ENCODE measurements at regions not wholly inside any gene's neighbourhood (a gene's known extent, or its start where the extent isn't known, plus 50 kb on each side); places are given as distances from the start of the nearest gene placed in this dataset.

- Histone ChIP-seq H3K4me3 (ENCODE audit: insufficient read length, low read depth) (no peak overlapping the region), H3K9me3 (ENCODE audit: insufficient read depth, low read length) (peaks cover 33% of the 10 kb centered on the region), H3K36me3 (ENCODE audit: insufficient read depth, insufficient read length, low read length) (no peaks in the 10 kb centered on the region), H3K9ac (ENCODE audit: insufficient read length, low read depth) (no peak overlapping the region), H3K4me1 (ENCODE audit: insufficient read depth, insufficient read length) (peaks cover 3% of the 10 kb centered on the region), H3K27me3 (ENCODE audit: insufficient read depth, insufficient read length) (no peaks in the 10 kb centered on the region)
- DNase-seq (ENCODE audit: low read depth, low spot score), result no peak
- TF ChIP-seq ZNF274 (IDR thresholded peaks at IDR 0.05; ENCODE audit: low read depth, low read length) (no peak), YY1 (IDR thresholded peaks at IDR 0.05; ENCODE audit: insufficient read depth, insufficient read length) (no peak), SUZ12 (IDR thresholded peaks at IDR 0.05; ENCODE audit: extremely low read depth, insufficient read depth, insufficient read length) (no peak)
Measured at GRCh38 chr19:28989739-28990138, 223.2 kb downstream of the UQCRFS1 start.

- no peaks in the 10 kb centered on the region for H3K27me3 ChIP-seq (ENCODE audit: insufficient read depth, insufficient read length)
- H3K4me1 ChIP-seq (ENCODE audit: insufficient read depth, insufficient read length), result peaks cover 3% of the 10 kb centered on the region
- H3K9me3 ChIP-seq (ENCODE audit: insufficient read depth, low read length), result peaks cover 16% of the 10 kb centered on the region
- no peak for DNase-seq (ENCODE audit: low read depth, low spot score)
- no peak overlapping the region for H3K9ac ChIP-seq (ENCODE audit: insufficient read length, low read depth)
- H3K4me3 ChIP-seq (ENCODE audit: insufficient read length, low read depth), result no peak overlapping the region
- no peak for TF ChIP-seq ZNF274 (IDR thresholded peaks at IDR 0.05; ENCODE audit: low read depth, low read length)
- no peak for TF ChIP-seq YY1 (IDR thresholded peaks at IDR 0.05; ENCODE audit: insufficient read depth, insufficient read length)
- TF ChIP-seq SUZ12 (IDR thresholded peaks at IDR 0.05; ENCODE audit: extremely low read depth, insufficient read depth, insufficient read length), result no peak
- no peaks in the 10 kb centered on the region for H3K36me3 ChIP-seq (ENCODE audit: insufficient read depth, insufficient read length, low read length)
Measured at GRCh38 chr19:28988066-28988465, 224.9 kb downstream of the UQCRFS1 start.

- Histone ChIP-seq H3K4me3 (ENCODE audit: insufficient read length, low read depth) (no peak overlapping the region), H3K27me3 (ENCODE audit: insufficient read depth, insufficient read length) (no peaks in the 10 kb centered on the region), H3K4me1 (ENCODE audit: insufficient read depth, insufficient read length) (peaks cover 3% of the 10 kb centered on the region), H3K9ac (ENCODE audit: insufficient read length, low read depth) (no peak overlapping the region), H3K9me3 (ENCODE audit: insufficient read depth, low read length) (peaks cover 7% of the 10 kb centered on the region; the same call in 1 of the 2 replicates), H3K36me3 (ENCODE audit: insufficient read depth, insufficient read length, low read length) (no peaks in the 10 kb centered on the region)
- TF ChIP-seq SUZ12 (IDR thresholded peaks at IDR 0.05; ENCODE audit: extremely low read depth, insufficient read depth, insufficient read length), result no peak
- no peak for TF ChIP-seq ZNF274 (IDR thresholded peaks at IDR 0.05; ENCODE audit: low read depth, low read length)
- DNase-seq (ENCODE audit: low read depth, low spot score), result no peak
Measured at GRCh38 chr19:28987177-28987576, 225.8 kb downstream of the UQCRFS1 start.

- Histone ChIP-seq H3K27me3 (ENCODE audit: insufficient read depth, insufficient read length) (peaks cover 3% of the 10 kb centered on the region), H3K36me3 (ENCODE audit: insufficient read depth, insufficient read length, low read length) (no peaks in the 10 kb centered on the region), H3K9ac (ENCODE audit: insufficient read length, low read depth) (no peak overlapping the region), H3K4me1 (ENCODE audit: insufficient read depth, insufficient read length) (no peaks in the 10 kb centered on the region), H3K4me3 (ENCODE audit: insufficient read length, low read depth) (no peak overlapping the region), H3K9me3 (ENCODE audit: insufficient read depth, low read length) (no peaks in the 10 kb centered on the region)
- no peak for DNase-seq (ENCODE audit: low read depth, low spot score)
- TF ChIP-seq YY1 (IDR thresholded peaks at IDR 0.05; ENCODE audit: insufficient read depth, insufficient read length) (no peak), SUZ12 (IDR thresholded peaks at IDR 0.05; ENCODE audit: extremely low read depth, insufficient read depth, insufficient read length) (no peak), ZNF274 (IDR thresholded peaks at IDR 0.05; ENCODE audit: low read depth, low read length) (no peak)
Measured at GRCh38 chr19:28985201-28985600, 227.8 kb downstream of the UQCRFS1 start.

DNA sequence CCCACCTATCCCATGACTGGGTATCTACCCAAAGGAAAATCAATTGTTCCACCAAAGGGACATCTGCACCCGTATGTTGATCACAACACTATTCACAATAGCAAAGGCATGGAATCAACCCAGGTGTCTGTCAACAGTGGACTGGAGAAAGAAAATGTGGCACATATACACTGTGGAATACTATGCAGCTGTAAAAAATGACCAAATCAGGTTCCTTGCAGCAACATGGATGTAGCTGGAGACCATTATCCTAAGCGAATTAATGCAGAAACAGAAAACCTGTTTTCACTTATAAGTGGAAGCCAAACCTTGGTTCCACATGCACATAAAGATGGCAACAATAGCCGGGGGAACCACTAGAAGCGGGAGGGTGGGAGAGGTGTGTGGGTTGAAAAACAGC is 228.6 kb downstream of the UQCRFS1 start:
- Histone ChIP-seq H3K9me3 (ENCODE audit: insufficient read depth, low read length) (no peaks in the 10 kb centered on the region), H3K4me3 (ENCODE audit: insufficient read length, low read depth) (no peak overlapping the region), H3K4me1 (ENCODE audit: insufficient read depth, insufficient read length) (no peaks in the 10 kb centered on the region), H3K27me3 (ENCODE audit: insufficient read depth, insufficient read length) (peaks cover 3% of the 10 kb centered on the region), H3K36me3 (ENCODE audit: insufficient read depth, insufficient read length, low read length) (no peaks in the 10 kb centered on the region), H3K9ac (ENCODE audit: insufficient read length, low read depth) (no peak overlapping the region)
- TF ChIP-seq SUZ12 (IDR thresholded peaks at IDR 0.05; ENCODE audit: extremely low read depth, insufficient read depth, insufficient read length), result no peak
- no peak for TF ChIP-seq YY1 (IDR thresholded peaks at IDR 0.05; ENCODE audit: insufficient read depth, insufficient read length)
- no peak for TF ChIP-seq ZNF274 (IDR thresholded peaks at IDR 0.05; ENCODE audit: low read depth, low read length)
- DNase-seq (ENCODE audit: low read depth, low spot score), result no peak

- no peak for DNase-seq (ENCODE audit: low read depth, low spot score)
- peaks cover 3% of the 10 kb centered on the region for H3K27me3 ChIP-seq (ENCODE audit: insufficient read depth, insufficient read length)
Measured at GRCh38 chr19:28983430-28983829, 229.5 kb downstream of the UQCRFS1 start.

GRCh38 chr19:28981994-28982393 is 231.0 kb downstream of the UQCRFS1 start:
- Histone ChIP-seq H3K27me3 (ENCODE audit: insufficient read depth, insufficient read length) (peaks cover 3% of the 10 kb centered on the region), H3K4me3 (ENCODE audit: insufficient read length, low read depth) (no peak overlapping the region), H3K9ac (ENCODE audit: insufficient read length, low read depth) (no peak overlapping the region), H3K9me3 (ENCODE audit: insufficient read depth, low read length) (no peaks in the 10 kb centered on the region), H3K36me3 (ENCODE audit: insufficient read depth, insufficient read length, low read length) (no peaks in the 10 kb centered on the region), H3K4me1 (ENCODE audit: insufficient read depth, insufficient read length) (no peaks in the 10 kb centered on the region)
- TF ChIP-seq SUZ12 (IDR thresholded peaks at IDR 0.05; ENCODE audit: extremely low read depth, insufficient read depth, insufficient read length), result no peak
- no peak for TF ChIP-seq YY1 (IDR thresholded peaks at IDR 0.05; ENCODE audit: insufficient read depth, insufficient read length)
- TF ChIP-seq ZNF274 (IDR thresholded peaks at IDR 0.05; ENCODE audit: low read depth, low read length), result no peak
- no peak for DNase-seq (ENCODE audit: low read depth, low spot score)

More at GRCh38 chr19:28983430-28983829, 229.5 kb downstream of the UQCRFS1 start:
- Histone ChIP-seq H3K9me3 (ENCODE audit: insufficient read depth, low read length) (no peaks in the 10 kb centered on the region), H3K4me3 (ENCODE audit: insufficient read length, low read depth) (no peak overlapping the region), H3K9ac (ENCODE audit: insufficient read length, low read depth) (no peak overlapping the region), H3K36me3 (ENCODE audit: insufficient read depth, insufficient read length, low read length) (no peaks in the 10 kb centered on the region), H3K4me1 (ENCODE audit: insufficient read depth, insufficient read length) (no peaks in the 10 kb centered on the region)
- TF ChIP-seq YY1 (IDR thresholded peaks at IDR 0.05; ENCODE audit: insufficient read depth, insufficient read length) (no peak), SUZ12 (IDR thresholded peaks at IDR 0.05; ENCODE audit: extremely low read depth, insufficient read depth, insufficient read length) (no peak), ZNF274 (IDR thresholded peaks at IDR 0.05; ENCODE audit: low read depth, low read length) (no peak)

All from NT2/D1 (cell line).